ENCODE measurements at regions not wholly inside any gene's neighbourhood (a gene's known extent, or its start where the extent isn't known, plus 50 kb on each side); places are given as distances from the start of the nearest gene placed in this dataset.

DNA sequence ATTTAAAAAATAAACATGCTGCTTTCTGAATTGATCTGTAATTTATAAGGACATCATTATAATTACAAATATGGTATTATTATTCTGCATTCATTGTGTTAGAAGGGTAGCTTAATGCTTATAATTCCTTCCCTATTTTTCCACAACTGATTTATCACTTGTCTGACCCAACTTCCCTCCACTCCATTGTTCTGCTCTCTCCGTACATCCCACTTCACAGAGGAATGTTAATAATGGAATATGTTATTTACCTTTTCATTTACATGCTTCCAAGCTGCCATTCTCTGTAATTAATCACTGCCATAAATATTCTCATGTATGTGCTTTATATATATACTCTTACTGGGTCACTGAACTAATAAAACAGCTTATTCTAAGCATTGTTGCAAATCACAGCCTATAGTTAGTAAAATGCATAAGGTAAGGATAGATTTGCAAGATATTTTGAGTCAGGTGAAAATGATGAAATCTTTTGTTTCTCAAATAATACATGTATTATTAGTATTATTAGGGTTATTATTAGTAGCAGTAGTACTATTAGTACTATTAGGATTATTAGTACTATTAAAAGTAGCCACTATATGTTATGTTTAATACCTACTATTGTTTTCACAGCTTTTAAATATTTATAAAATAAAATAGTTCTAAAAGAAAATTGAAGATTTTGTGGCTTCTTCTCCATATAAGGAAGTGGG lies 70.6 kb upstream of the NEK7 start:
- TF ChIP-seq CTCF (IDR thresholded peaks at IDR 0.05), result no peak
- no peak for TF ChIP-seq POLR2AphosphoS5 (IDR thresholded peaks at IDR 0.05)

Measured in breast epithelium (tissue), 3 donors.